ENCODE measurements at regions not wholly inside any gene's neighbourhood (a gene's known extent, or its start where the extent isn't known, plus 50 kb on each side); places are given as distances from the start of the nearest gene placed in this dataset.

- no peak for TF ChIP-seq CTCF (IDR thresholded peaks at IDR 0.05; ENCODE audit: extremely low read depth, missing control alignments)
- DNase-seq (ENCODE audit: low spot score): no peak
Observed at GRCh38 chr10:128897401-128898129, 569.5 kb upstream of the MGMT start.

- DNase-seq (ENCODE audit: low spot score): no peak
- no peak for TF ChIP-seq CTCF (IDR thresholded peaks at IDR 0.05; ENCODE audit: extremely low read depth, missing control alignments)
Observed at GRCh38 chr10:128898133-128898915, 568.7 kb upstream of the MGMT start.

- DNase-seq (ENCODE audit: low spot score): no peak
- no peak for TF ChIP-seq CTCF (IDR thresholded peaks at IDR 0.05; ENCODE audit: extremely low read depth, missing control alignments)
Observed at GRCh38 chr10:128898916-128899195, 568.2 kb upstream of the MGMT start.

GRCh38 chr10:128900456-128900855 is 566.6 kb upstream of the MGMT start:
- no peak for TF ChIP-seq CTCF (IDR thresholded peaks at IDR 0.05; ENCODE audit: extremely low read depth, missing control alignments)
- DNase-seq (ENCODE audit: low spot score): no peak

GRCh38 chr10:128901236-128901635 is 565.8 kb upstream of the MGMT start:
- no peak for DNase-seq (ENCODE audit: low spot score)
- TF ChIP-seq CTCF (IDR thresholded peaks at IDR 0.05; ENCODE audit: extremely low read depth, missing control alignments): no peak

- DNase-seq (ENCODE audit: low spot score): no peak
- TF ChIP-seq CTCF (IDR thresholded peaks at IDR 0.05; ENCODE audit: extremely low read depth, missing control alignments): no peak
Observed at GRCh38 chr10:128902031-128902710, 564.9 kb upstream of the MGMT start.
